GM12878 (cell line): ENCODE measurements at regions not wholly inside any gene's neighbourhood (a gene's known extent, or its start where the extent isn't known, plus 50 kb on each side); places are given as distances from the start of the nearest gene placed in this dataset.

Experiments used
- ATAC-seq: fragments of 200-7000 bp; cut with Tn5 transposase; 3 replicates; pipeline ENCODE4 v1.9.1; 2020; ENCODE audit warnings: mild to moderate bottlenecking, moderate library complexity
- BruUV-seq: library from RNA; stranded (reverse); fragments of 400-500 nt; replicated peaks from 2 replicates; lab custom pipeline; 2021; lab: Mats Ljungman, UMichigan
- CTCF ChIA-PET: fragments of 300-600 bp; sonication (Branson Sonifier 250); formaldehyde crosslinking; extraction: SDS; loops from one replicate; lab custom pipeline; 2021; ENCODE audit warnings: inconsistent platforms; lab: Yijun Ruan, JAX
- POLR2A ChIA-PET: fragments of 350-600 bp; formaldehyde crosslinking; extraction: SDS; loops from one replicate; lab custom pipeline; 2021; ENCODE audit warnings: inconsistent platforms; lab: Charles Lee
- RAD21 ChIA-PET: fragments of 300-600 bp; sonication (Branson Sonifier 250); formaldehyde crosslinking; loops from one replicate; lab custom pipeline; 2023; ENCODE audit warnings: antibody characterized with exemption; ENCODE audit not compliant: unreplicated experiment; lab: Charles Lee
- SMC1A ChIA-PET: fragments of 300-600 bp; sonication (Branson Sonifier 250); formaldehyde crosslinking; loops from one replicate; lab custom pipeline; 2023; ENCODE audit not compliant: unreplicated experiment, uncharacterized antibody; lab: Charles Lee
- DNase-seq: peaks from one replicate; pipeline ENCODE4 v3.0.0-alpha.2; 2011; ENCODE audit warnings: low read depth, low spot score
- FAIRE-seq: peaks from 3 replicates; lab custom pipeline; 2011; peaks lifted over from hg19 to GRCh38; lab: Jason Lieb, UNC
- H2AFZ ChIP-seq: 2 replicates; pipeline ENCODE4 v1.6.0; 2011; ENCODE audit warnings: low read depth, low read length, control low read depth; ENCODE audit not compliant: control insufficient read depth
- H3K27ac ChIP-seq: 2 replicates; pipeline ENCODE4 v1.5.1; 2011; ENCODE audit warnings: control low read depth; ENCODE audit not compliant: control insufficient read depth, insufficient read depth
- H3K27me3 ChIP-seq, 2 experiments: replicated peaks in 1 of 2; 2 replicates each; pipeline versions ENCODE4 v1.6.0 to v1.6.1; 2011; ENCODE audit warnings: low read length in 1 of 2; ENCODE audit not compliant: control insufficient read depth in 2 of 2, insufficient read depth in 2 of 2
- H3K36me3 ChIP-seq, 2 experiments: 2 replicates each; pipeline ENCODE4 v1.5.1; 2011; ENCODE audit warnings: low read length in 1 of 2; ENCODE audit not compliant: control insufficient read depth in 2 of 2, insufficient read depth in 2 of 2
- H3K4me1 ChIP-seq: 2 replicates; pipeline ENCODE4 v1.6.1; 2011; ENCODE audit warnings: mild to moderate bottlenecking, low read length, moderate library complexity, mixed read lengths; ENCODE audit not compliant: control insufficient read depth, insufficient read depth
- H3K4me2 ChIP-seq: 2 replicates; pipeline ENCODE4 v1.6.0; 2011; ENCODE audit warnings: control low read depth; ENCODE audit not compliant: control insufficient read depth, insufficient read depth
- H3K4me3 ChIP-seq: fragments of 200-600 bp; sonication (generic); 2 replicates; pipeline ENCODE4 v1.5.1; 2016
- H3K79me2 ChIP-seq: 2 replicates; pipeline ENCODE4 v1.6.0; 2011; ENCODE audit warnings: low read length; ENCODE audit not compliant: control insufficient read depth, insufficient read depth
- H3K9ac ChIP-seq: 2 replicates; pipeline ENCODE4 v1.8.0; 2011; ENCODE audit warnings: low read length, control low read depth, mixed read lengths; ENCODE audit not compliant: control insufficient read depth, insufficient read depth
- H3K9me3 ChIP-seq: replicated peaks from 3 replicates; pipeline ENCODE4 v1.5.1; 2011; ENCODE audit warnings: mild to moderate bottlenecking, low read length; ENCODE audit not compliant: control insufficient read depth, insufficient read depth
- H4K20me1 ChIP-seq: 2 replicates; pipeline ENCODE4 v1.6.0; 2011; ENCODE audit not compliant: control insufficient read depth, insufficient read depth
- CHD2 ChIP-seq: IDR thresholded peaks from 2 replicates; pipeline ENCODE4 v1.6.1; 2011; ENCODE audit warnings: low read depth, low read length, improper control_type of control experiment, borderline replicate concordance
- EED ChIP-seq: sonication (generic); IDR thresholded peaks from 2 replicates; pipeline ENCODE4 v1.6.1; 2016; ENCODE audit warnings: antibody characterized with exemption, low read depth
- ESRRA ChIP-seq: IDR thresholded peaks from 2 replicates; pipeline ENCODE4 v1.6.1; 2012; ENCODE audit warnings: mild to moderate bottlenecking, low read length, improper control_type of control experiment
- PRDM15 ChIP-seq: fragments of 450-650 bp; formaldehyde crosslinking; IDR thresholded peaks from 2 replicates; pipeline ENCODE4 v1.4.0; 2020; ENCODE audit warnings: mild to moderate bottlenecking, moderate library complexity
- ZNF274 ChIP-seq: IDR thresholded peaks from one replicate; pipeline ENCODE4 v1.8.0; 2011; ENCODE audit not compliant: insufficient read length, insufficient read depth
- WGBS: methylation state at CpG from one replicate; pipeline ENCODE4 v1.1.6; 2016; ENCODE audit warnings: low lambda C conversion rate; ENCODE audit not compliant: insufficient replicate concordance, insufficient coverage; ENCODE audit errors: missing lambda C conversion rate; 5-methylcytosine and 5-hydroxymethylcytosine counted together
- in situ Hi-C: fragments of 300-500 bp; cut with MboI; formaldehyde crosslinking; loops from 9 replicates; pipeline ENCODE4 v1.14.3; 2018; ENCODE audit warnings: mixed read lengths
- intact Hi-C: fragments of 100-400 bp; cut with micrococcal nuclease; formaldehyde crosslinking; loops from one replicate; pipeline ENCODE4 v1.14.2; 2022; ENCODE audit not compliant: unreplicated experiment
- TF ChIP-seq, protein P1 (sequence below): fragments of 450-650 bp; IDR thresholded peaks from 2 replicates; pipeline ENCODE4 v1.6.1; 2017; ENCODE audit warnings: mild to moderate bottlenecking, moderate library complexity

DNA sequence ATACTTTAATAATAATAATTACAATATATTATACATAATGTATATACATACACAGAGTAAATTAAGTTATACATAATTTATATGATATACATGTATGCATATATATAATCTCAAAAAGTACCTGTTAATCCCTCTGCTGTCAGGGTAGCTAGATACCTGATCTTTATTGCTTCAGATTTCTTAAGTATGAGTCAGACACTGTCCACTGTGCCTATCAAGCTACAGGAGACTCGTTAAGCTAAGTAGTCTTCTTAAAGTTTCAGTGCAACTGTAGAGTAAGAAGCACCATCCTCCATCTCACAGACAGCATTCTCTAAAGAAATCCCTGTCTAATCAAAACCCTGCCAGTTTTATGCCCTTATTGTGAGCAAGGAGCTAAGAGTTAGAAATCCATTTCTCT is 428.7 kb downstream of the RERGL start (continued):
- no peak for TF ChIP-seq PRDM15 (CRISPR knock-in tag)
- no peak for TF ChIP-seq EED

DNA sequence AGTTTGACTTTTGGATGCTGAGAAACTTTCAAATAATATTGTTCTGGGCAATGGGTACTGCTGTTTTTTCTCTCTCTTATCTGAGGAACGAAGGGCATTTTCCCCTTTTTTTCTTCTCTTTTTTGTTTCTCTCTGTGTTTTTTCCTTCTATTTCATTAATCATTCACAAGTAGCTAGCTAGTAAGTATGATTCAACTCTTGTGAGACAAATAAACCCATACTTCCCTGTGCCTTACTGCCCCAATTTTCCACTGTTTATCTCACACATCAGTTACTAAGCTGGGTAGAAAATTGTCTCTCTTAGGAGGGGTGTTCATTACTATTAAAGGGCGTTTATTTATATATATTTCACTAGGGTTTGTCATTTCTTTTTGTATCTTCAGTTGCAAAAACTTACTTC is 437.6 kb downstream of the RERGL start:
- no TSS peak for BruUV-seq
- POLR2A ChIA-PET: no interaction called here
- FAIRE-seq (no peak), ATAC-seq (no peak), DNase-seq (no peak)
- H3K4me1 ChIP-seq: no peaks in the 10 kb centered on the region
- WGBS: 20% methylated on average over 2 of the region's 2 CpGs
- no peaks in the 10 kb centered on the region for H3K36me3 ChIP-seq
- no peak overlapping the region for H3K27ac ChIP-seq
- no peaks in the 10 kb centered on the region for H3K79me2 ChIP-seq
- intact Hi-C loops (no loop called here), in situ Hi-C loops (no loop called here)
- RAD21 ChIA-PET: no interaction called here
- SMC1A ChIA-PET: interaction anchor here (1.2 kb wide), 1 partner anchor 21 kb away, joined by 4 read pairs; no protein-coding TSS in a partner anchor
- H3K4me2 ChIP-seq: no peak overlapping the region
- no peaks in the 10 kb centered on the region for H3K27me3 ChIP-seq
- no peaks in the 10 kb centered on the region for H4K20me1 ChIP-seq
- CTCF ChIA-PET: interaction anchor here (1.0 kb wide), 1 partner anchor 11 kb away, joined by 6 read pairs; no protein-coding TSS in a partner anchor
- no peak overlapping the region for H3K9ac ChIP-seq
- H2AFZ ChIP-seq: no peak overlapping the region
- no peak overlapping the region for H3K4me3 ChIP-seq
- H3K9me3 ChIP-seq: no peaks in the 10 kb centered on the region
- no peak for TF ChIP-seq CHD2
- no peak for TF ChIP-seq ESRRA
- TF ChIP-seq, protein P1, sequence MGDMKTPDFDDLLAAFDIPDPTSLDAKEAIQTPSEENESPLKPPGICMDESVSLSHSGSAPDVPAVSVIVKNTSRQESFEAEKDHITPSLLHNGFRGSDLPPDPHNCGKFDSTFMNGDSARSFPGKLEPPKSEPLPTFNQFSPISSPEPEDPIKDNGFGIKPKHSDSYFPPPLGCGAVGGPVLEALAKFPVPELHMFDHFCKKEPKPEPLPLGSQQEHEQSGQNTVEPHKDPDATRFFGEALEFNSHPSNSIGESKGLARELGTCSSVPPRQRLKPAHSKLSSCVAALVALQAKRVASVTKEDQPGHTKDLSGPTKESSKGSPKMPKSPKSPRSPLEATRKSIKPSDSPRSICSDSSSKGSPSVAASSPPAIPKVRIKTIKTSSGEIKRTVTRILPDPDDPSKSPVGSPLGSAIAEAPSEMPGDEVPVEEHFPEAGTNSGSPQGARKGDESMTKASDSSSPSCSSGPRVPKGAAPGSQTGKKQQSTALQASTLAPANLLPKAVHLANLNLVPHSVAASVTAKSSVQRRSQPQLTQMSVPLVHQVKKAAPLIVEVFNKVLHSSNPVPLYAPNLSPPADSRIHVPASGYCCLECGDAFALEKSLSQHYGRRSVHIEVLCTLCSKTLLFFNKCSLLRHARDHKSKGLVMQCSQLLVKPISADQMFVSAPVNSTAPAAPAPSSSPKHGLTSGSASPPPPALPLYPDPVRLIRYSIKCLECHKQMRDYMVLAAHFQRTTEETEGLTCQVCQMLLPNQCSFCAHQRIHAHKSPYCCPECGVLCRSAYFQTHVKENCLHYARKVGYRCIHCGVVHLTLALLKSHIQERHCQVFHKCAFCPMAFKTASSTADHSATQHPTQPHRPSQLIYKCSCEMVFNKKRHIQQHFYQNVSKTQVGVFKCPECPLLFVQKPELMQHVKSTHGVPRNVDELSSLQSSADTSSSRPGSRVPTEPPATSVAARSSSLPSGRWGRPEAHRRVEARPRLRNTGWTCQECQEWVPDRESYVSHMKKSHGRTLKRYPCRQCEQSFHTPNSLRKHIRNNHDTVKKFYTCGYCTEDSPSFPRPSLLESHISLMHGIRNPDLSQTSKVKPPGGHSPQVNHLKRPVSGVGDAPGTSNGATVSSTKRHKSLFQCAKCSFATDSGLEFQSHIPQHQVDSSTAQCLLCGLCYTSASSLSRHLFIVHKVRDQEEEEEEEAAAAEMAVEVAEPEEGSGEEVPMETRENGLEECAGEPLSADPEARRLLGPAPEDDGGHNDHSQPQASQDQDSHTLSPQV: no peak
- no peak for TF ChIP-seq PRDM15 (CRISPR knock-in tag)
- no peak for TF ChIP-seq ZNF274
